HL-60 (cell line): ENCODE measurements at regions not wholly inside any gene's neighbourhood (a gene's known extent, or its start where the extent isn't known, plus 50 kb on each side); places are given as distances from the start of the nearest gene placed in this dataset.

Experiments used
- DNase-seq, 2 experiments: peaks; one replicate each; pipeline ENCODE4 v3.0.0-alpha.2; 2010 to 2020; ENCODE audit warnings: low read depth in 1 of 2, low spot score in 1 of 2
- H3K27ac ChIP-seq: fragments of 250-450 bp; sonication (Bioruptor Pico); replicated peaks from 2 replicates; pipeline ENCODE4 v1.5.1; 2020; ENCODE audit warnings: mild to moderate bottlenecking, moderate library complexity
- H3K27me3 ChIP-seq: fragments of 250-450 bp; sonication (Bioruptor Pico); 2 replicates; pipeline ENCODE4 v1.5.1; 2021; ENCODE audit warnings: mild to moderate bottlenecking, moderate library complexity; ENCODE audit not compliant: insufficient read depth, poor library complexity, severe bottlenecking
- H3K4me3 ChIP-seq: replicated peaks from 2 replicates; pipeline ENCODE4 v1.5.1; 2011; ENCODE audit warnings: mild to moderate bottlenecking, control low read depth, low read length; ENCODE audit not compliant: insufficient read depth
- GABPA ChIP-seq: IDR thresholded peaks from 2 replicates; pipeline ENCODE4 v1.6.1; 2012; ENCODE audit warnings: low read depth
- POLR2AphosphoS5 ChIP-seq: IDR thresholded peaks from 2 replicates; pipeline ENCODE4 v1.6.1; 2012; ENCODE audit warnings: low read depth
- REST ChIP-seq: IDR thresholded peaks from 2 replicates; pipeline ENCODE4 v1.6.1; 2012; ENCODE audit warnings: low read depth; ENCODE audit not compliant: insufficient replicate concordance
- SPI1 ChIP-seq: IDR thresholded peaks from 2 replicates; pipeline ENCODE4 v1.6.1; 2012; ENCODE audit warnings: low read depth, mild to moderate bottlenecking, borderline replicate concordance
- TF ChIP-seq, protein P1 (sequence below): IDR thresholded peaks from one replicate; pipeline ENCODE4 v1.5.1; 2011; ENCODE audit warnings: low read length, control low read depth, inconsistent platforms; ENCODE audit not compliant: insufficient read depth

DNA sequence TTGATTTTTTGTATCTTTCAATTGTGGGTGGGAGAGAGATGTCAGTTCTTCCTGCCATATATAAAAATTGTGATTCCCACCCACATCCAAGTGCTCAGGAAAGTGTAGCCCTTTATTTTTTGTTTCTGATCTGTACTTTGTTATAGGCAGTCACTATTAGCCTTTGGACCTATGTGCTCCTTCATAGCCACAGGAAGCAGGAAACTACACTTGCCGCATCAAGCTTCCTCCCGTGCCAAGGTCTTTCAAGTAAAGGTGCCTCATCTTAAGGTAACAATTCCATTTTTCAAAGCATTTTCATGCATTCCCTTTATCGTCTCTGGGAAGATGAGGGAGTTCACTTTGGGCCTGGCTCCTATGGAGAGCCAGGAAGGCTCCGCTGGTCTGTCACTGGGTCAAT, 339.0 kb downstream of the DIRAS2 start:
- H3K4me3 ChIP-seq, result no peak overlapping the region
- H3K27ac ChIP-seq, result no peak overlapping the region
- peaks cover 9% of the 10 kb centered on the region for H3K27me3 ChIP-seq
- no peak for TF ChIP-seq POLR2AphosphoS5
- no peak for TF ChIP-seq GABPA
- no peak for TF ChIP-seq REST
- TF ChIP-seq, protein P1, sequence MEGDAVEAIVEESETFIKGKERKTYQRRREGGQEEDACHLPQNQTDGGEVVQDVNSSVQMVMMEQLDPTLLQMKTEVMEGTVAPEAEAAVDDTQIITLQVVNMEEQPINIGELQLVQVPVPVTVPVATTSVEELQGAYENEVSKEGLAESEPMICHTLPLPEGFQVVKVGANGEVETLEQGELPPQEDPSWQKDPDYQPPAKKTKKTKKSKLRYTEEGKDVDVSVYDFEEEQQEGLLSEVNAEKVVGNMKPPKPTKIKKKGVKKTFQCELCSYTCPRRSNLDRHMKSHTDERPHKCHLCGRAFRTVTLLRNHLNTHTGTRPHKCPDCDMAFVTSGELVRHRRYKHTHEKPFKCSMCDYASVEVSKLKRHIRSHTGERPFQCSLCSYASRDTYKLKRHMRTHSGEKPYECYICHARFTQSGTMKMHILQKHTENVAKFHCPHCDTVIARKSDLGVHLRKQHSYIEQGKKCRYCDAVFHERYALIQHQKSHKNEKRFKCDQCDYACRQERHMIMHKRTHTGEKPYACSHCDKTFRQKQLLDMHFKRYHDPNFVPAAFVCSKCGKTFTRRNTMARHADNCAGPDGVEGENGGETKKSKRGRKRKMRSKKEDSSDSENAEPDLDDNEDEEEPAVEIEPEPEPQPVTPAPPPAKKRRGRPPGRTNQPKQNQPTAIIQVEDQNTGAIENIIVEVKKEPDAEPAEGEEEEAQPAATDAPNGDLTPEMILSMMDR, result no peak
- no peak for TF ChIP-seq SPI1
- no peak for DNase-seq

DNA sequence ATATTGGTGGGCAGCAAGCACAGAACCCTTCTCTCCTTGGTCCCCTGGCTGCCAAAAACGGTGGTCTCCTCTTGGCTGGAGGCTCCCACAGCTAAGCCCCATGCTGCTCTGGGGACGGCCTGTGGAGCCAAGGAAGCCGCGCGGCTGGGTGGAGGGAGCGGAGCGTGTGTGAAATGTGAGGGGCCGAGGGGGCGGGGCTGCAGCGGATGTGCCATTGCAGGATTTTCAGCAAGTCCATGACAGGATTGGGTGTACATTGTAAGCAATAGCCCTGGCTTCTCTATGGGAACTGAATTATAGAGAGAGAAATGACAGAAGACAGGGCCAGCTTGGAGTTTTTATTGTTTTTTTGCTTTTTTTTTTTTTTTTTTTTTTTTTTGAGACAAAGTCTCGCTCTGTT, 336.5 kb downstream of the DIRAS2 start:
- Histone ChIP-seq H3K27ac (no peak overlapping the region), H3K4me3 (no peak overlapping the region), H3K27me3 (peaks cover 3% of the 10 kb centered on the region)
- no peak for DNase-seq
- TF ChIP-seq, protein P1, result no peak
- TF ChIP-seq GABPA, result no peak
- TF ChIP-seq SPI1, result no peak
- TF ChIP-seq REST, result no peak
- TF ChIP-seq POLR2AphosphoS5, result no peak

- no peak for DNase-seq
- TF ChIP-seq SPI1 (no peak), REST (no peak), POLR2AphosphoS5 (no peak), GABPA (no peak)
- TF ChIP-seq, protein P1, result no peak
- peaks cover 3% of the 10 kb centered on the region for H3K27me3 ChIP-seq
- no peak overlapping the region for H3K4me3 ChIP-seq
- no peak overlapping the region for H3K27ac ChIP-seq
These were observed 335.3 kb downstream of the DIRAS2 start for GRCh38 chr9:90307167-90307833.
